CD4-positive, CD25-positive, alpha-beta regulatory T cell (primary cell): ENCODE measurements at regions not wholly inside any gene's neighbourhood (a gene's known extent, or its start where the extent isn't known, plus 50 kb on each side); places are given as distances from the start of the nearest gene placed in this dataset.

Experiments used
- ATAC-seq, 2 donors: fragments of 150-1000 bp; cut with Tn5 transposase; one replicate each; pipeline ENCODE4 v1.10.0; 2021; ENCODE audit warnings: low read depth in 2 of 2, moderate number of reproducible peaks in 2 of 2, moderate library complexity in 1 of 2
- DNase-seq, 3 donors: peaks; one replicate each; pipeline versions ENCODE4 v3.0.0 to v3.0.0-alpha.2; 2012 to 2022; ENCODE audit warnings: mixed read lengths in 1 of 3
- H3K27ac ChIP-seq: one replicate; pipeline ENCODE4 v1.7.0; 2013; ENCODE audit warnings: mild to moderate bottlenecking, low read length; ENCODE audit not compliant: insufficient read depth, poor library complexity, severe bottlenecking
- H3K27me3 ChIP-seq: one replicate; pipeline ENCODE4 v1.7.0; 2013; ENCODE audit warnings: low read length; ENCODE audit not compliant: control insufficient read depth, insufficient read depth
- H3K36me3 ChIP-seq: one replicate; pipeline ENCODE4 v1.7.0; 2013; ENCODE audit warnings: mild to moderate bottlenecking, low read length, moderate library complexity; ENCODE audit not compliant: control insufficient read depth, insufficient read depth
- H3K4me1 ChIP-seq: 2 replicates; pipeline ENCODE4 v1.7.0; 2013; ENCODE audit warnings: mild to moderate bottlenecking, low read length; ENCODE audit not compliant: insufficient read depth, control insufficient read depth, poor library complexity, severe bottlenecking
- H3K4me3 ChIP-seq: one replicate; pipeline ENCODE4 v1.7.0; 2013; ENCODE audit warnings: low read depth, mild to moderate bottlenecking, low read length, moderate library complexity
- H3K9me3 ChIP-seq, 2 experiments: 1 replicate in 1 of 2; 2 replicates in 1 of 2; pipeline ENCODE4 v1.7.0; 2013; ENCODE audit warnings: low read length in 2 of 2, mild to moderate bottlenecking in 1 of 2, moderate library complexity in 1 of 2; ENCODE audit not compliant: control insufficient read depth in 2 of 2
- H3K27ac Mint-ChIP-seq, 3 donors: one replicate each; pipeline ENCODE4 v1.8.0; 2020 to 2022; ENCODE audit warnings: mild to moderate bottlenecking in 3 of 3, mixed read lengths in 3 of 3, moderate library complexity in 2 of 3
- H3K27me3 Mint-ChIP-seq: one replicate; pipeline ENCODE4 v1.8.0; 2022; ENCODE audit warnings: mild to moderate bottlenecking, mixed read lengths
- H3K36me3 Mint-ChIP-seq: one replicate; pipeline ENCODE4 v1.8.0; 2020; ENCODE audit warnings: mixed read lengths
- H3K4me1 Mint-ChIP-seq, 4 donors: one replicate each; pipeline ENCODE4 v1.8.0; 2020 to 2022; ENCODE audit warnings: mixed read lengths in 4 of 4, mild to moderate bottlenecking in 1 of 4
- H3K4me3 Mint-ChIP-seq, 4 donors: one replicate each; pipeline ENCODE4 v1.8.0; 2020 to 2022; ENCODE audit warnings: mild to moderate bottlenecking in 4 of 4, mixed read lengths in 4 of 4, moderate library complexity in 3 of 4
- H3K9me3 Mint-ChIP-seq, 7 donors: one replicate each; pipeline ENCODE4 v1.8.0; 2020 to 2022; ENCODE audit warnings: mixed read lengths in 7 of 7, mild to moderate bottlenecking in 3 of 7, moderate library complexity in 2 of 7

GRCh38 chr13:38618336-38618735 lies 68.5 kb upstream of the FREM2 start:
- H3K4me3 ChIP-seq: no peak overlapping the region
- no peaks in the 10 kb centered on the region for H3K36me3 Mint-ChIP-seq
- ATAC-seq (no peak), DNase-seq (no peak)
- H3K27me3 Mint-ChIP-seq: peaks cover 6% of the 10 kb centered on the region
- no peak overlapping the region for H3K27ac Mint-ChIP-seq
- H3K36me3 ChIP-seq: no peaks in the 10 kb centered on the region
- H3K9me3 ChIP-seq: no peaks in the 10 kb centered on the region
- H3K27ac ChIP-seq: no peak overlapping the region
- no peaks in the 10 kb centered on the region for H3K9me3 Mint-ChIP-seq
- no peak overlapping the region for H3K4me3 Mint-ChIP-seq
- no peaks in the 10 kb centered on the region for H3K27me3 ChIP-seq
- no peaks in the 10 kb centered on the region for H3K4me1 ChIP-seq
- H3K4me1 Mint-ChIP-seq: no peaks in the 10 kb centered on the region

GRCh38 chr13:38618881-38619280 lies 68.0 kb upstream of the FREM2 start:
- H3K9me3 Mint-ChIP-seq: no peaks in the 10 kb centered on the region
- no peak overlapping the region for H3K27ac Mint-ChIP-seq
- DNase-seq (no peak), ATAC-seq (no peak)
- no peak overlapping the region for H3K4me3 ChIP-seq
- H3K36me3 ChIP-seq: no peaks in the 10 kb centered on the region
- peaks cover 6% of the 10 kb centered on the region for H3K27me3 Mint-ChIP-seq
- no peaks in the 10 kb centered on the region for H3K4me1 Mint-ChIP-seq
- H3K36me3 Mint-ChIP-seq: no peaks in the 10 kb centered on the region
- H3K27ac ChIP-seq: no peak overlapping the region
- no peaks in the 10 kb centered on the region for H3K27me3 ChIP-seq
- no peaks in the 10 kb centered on the region for H3K4me1 ChIP-seq
- H3K4me3 Mint-ChIP-seq: no peak overlapping the region
- no peaks in the 10 kb centered on the region for H3K9me3 ChIP-seq

- Mint-ChIP-seq H3K9me3 (no peaks in the 10 kb centered on the region), H3K36me3 (no peaks in the 10 kb centered on the region), H3K4me3 (no peak overlapping the region), H3K27ac (no peak overlapping the region), H3K27me3 (peaks cover 6% of the 10 kb centered on the region), H3K4me1 (no peaks in the 10 kb centered on the region)
- DNase-seq: no peak
- no peak for ATAC-seq
- no peaks in the 10 kb centered on the region for H3K9me3 ChIP-seq
- no peaks in the 10 kb centered on the region for H3K36me3 ChIP-seq
- no peak overlapping the region for H3K4me3 ChIP-seq
- no peaks in the 10 kb centered on the region for H3K27me3 ChIP-seq
- H3K27ac ChIP-seq: no peak overlapping the region
- H3K4me1 ChIP-seq: no peaks in the 10 kb centered on the region
Measured at GRCh38 chr13:38620876-38621275, 66.0 kb upstream of the FREM2 start.

DNA sequence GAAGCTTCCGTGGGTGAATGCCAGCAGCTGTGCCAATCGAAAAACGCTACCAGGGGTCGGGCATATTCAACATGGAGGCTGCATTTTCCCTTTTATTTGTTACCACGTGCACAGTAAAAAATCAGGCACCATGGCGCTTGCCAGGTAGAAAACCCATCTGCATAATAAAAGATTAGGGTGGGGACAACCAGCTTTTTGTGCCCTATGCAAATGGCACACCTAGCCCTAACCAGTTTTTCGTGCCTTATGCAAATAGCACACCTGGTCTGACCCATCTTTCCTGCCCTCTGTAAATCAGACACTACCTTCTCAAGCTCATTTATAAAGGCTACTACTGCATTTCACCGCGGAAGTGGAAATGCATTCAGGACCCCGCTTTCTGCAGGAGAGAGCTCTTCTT lies 62.1 kb upstream of the FREM2 start:
- no peak overlapping the region for H3K27ac Mint-ChIP-seq
- H3K9me3 Mint-ChIP-seq: no peaks in the 10 kb centered on the region
- no peak overlapping the region for H3K4me3 ChIP-seq
- ATAC-seq: no peak
- no peak overlapping the region for H3K27ac ChIP-seq
- no peak for DNase-seq
- no peak overlapping the region for H3K4me3 Mint-ChIP-seq
- H3K36me3 Mint-ChIP-seq: no peaks in the 10 kb centered on the region
- no peaks in the 10 kb centered on the region for H3K36me3 ChIP-seq
- H3K27me3 Mint-ChIP-seq: peaks cover 4% of the 10 kb centered on the region
- no peaks in the 10 kb centered on the region for H3K4me1 Mint-ChIP-seq
- no peaks in the 10 kb centered on the region for H3K9me3 ChIP-seq
- H3K27me3 ChIP-seq: no peaks in the 10 kb centered on the region
- no peaks in the 10 kb centered on the region for H3K4me1 ChIP-seq

DNA sequence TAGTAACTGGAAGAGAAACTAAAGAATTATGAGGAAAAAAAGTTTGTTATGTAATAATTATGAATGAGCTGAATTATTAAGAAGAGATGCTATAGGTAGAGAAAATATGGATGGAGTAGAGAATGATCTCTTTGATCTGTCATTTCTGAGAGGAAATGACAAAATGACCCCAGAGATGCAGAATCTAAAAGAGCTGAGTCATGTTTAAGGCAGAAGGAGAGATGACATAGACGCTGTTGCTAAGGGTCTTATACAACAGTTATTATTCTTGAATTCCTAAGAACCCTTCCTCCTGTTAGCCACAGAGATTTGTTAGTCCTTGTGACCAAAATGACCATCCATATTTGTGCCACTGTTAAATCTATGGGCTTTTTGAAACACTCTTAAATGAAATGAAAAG lies 58.3 kb upstream of the FREM2 start:
- Mint-ChIP-seq H3K4me3 (no peak overlapping the region), H3K4me1 (no peaks in the 10 kb centered on the region), H3K36me3 (no peaks in the 10 kb centered on the region), H3K9me3 (no peaks in the 10 kb centered on the region), H3K27me3 (no peaks in the 10 kb centered on the region), H3K27ac (no peak overlapping the region)
- DNase-seq (no peak), ATAC-seq (no peak)
- Histone ChIP-seq H3K9me3 (no peaks in the 10 kb centered on the region), H3K36me3 (no peaks in the 10 kb centered on the region), H3K27ac (no peak overlapping the region), H3K4me1 (no peaks in the 10 kb centered on the region), H3K27me3 (no peaks in the 10 kb centered on the region), H3K4me3 (no peak overlapping the region)

GRCh38 chr13:38630780-38631179 lies 56.1 kb upstream of the FREM2 start:
- H3K27me3 ChIP-seq: no peaks in the 10 kb centered on the region
- no peak overlapping the region for H3K27ac Mint-ChIP-seq
- H3K4me3 Mint-ChIP-seq: no peak overlapping the region
- ATAC-seq (no peak), DNase-seq (no peak)
- no peak overlapping the region for H3K27ac ChIP-seq
- H3K4me1 Mint-ChIP-seq: no peaks in the 10 kb centered on the region
- H3K9me3 Mint-ChIP-seq: no peaks in the 10 kb centered on the region
- H3K9me3 ChIP-seq: no peaks in the 10 kb centered on the region
- no peaks in the 10 kb centered on the region for H3K36me3 Mint-ChIP-seq
- H3K36me3 ChIP-seq: no peaks in the 10 kb centered on the region
- no peaks in the 10 kb centered on the region for H3K4me1 ChIP-seq
- H3K4me3 ChIP-seq: no peak overlapping the region
- H3K27me3 Mint-ChIP-seq: no peaks in the 10 kb centered on the region

GRCh38 chr13:38635030-38635429 lies 51.8 kb upstream of the FREM2 start:
- Histone ChIP-seq H3K9me3 (no peaks in the 10 kb centered on the region), H3K4me3 (no peak overlapping the region), H3K4me1 (no peaks in the 10 kb centered on the region), H3K27me3 (no peaks in the 10 kb centered on the region), H3K27ac (no peak overlapping the region), H3K36me3 (no peaks in the 10 kb centered on the region)
- no peaks in the 10 kb centered on the region for H3K9me3 Mint-ChIP-seq
- H3K27me3 Mint-ChIP-seq: no peaks in the 10 kb centered on the region
- no peak overlapping the region for H3K4me3 Mint-ChIP-seq
- no peaks in the 10 kb centered on the region for H3K4me1 Mint-ChIP-seq
- H3K27ac Mint-ChIP-seq: no peak overlapping the region
- ATAC-seq (no peak), DNase-seq (no peak)
- H3K36me3 Mint-ChIP-seq: no peaks in the 10 kb centered on the region

DNA sequence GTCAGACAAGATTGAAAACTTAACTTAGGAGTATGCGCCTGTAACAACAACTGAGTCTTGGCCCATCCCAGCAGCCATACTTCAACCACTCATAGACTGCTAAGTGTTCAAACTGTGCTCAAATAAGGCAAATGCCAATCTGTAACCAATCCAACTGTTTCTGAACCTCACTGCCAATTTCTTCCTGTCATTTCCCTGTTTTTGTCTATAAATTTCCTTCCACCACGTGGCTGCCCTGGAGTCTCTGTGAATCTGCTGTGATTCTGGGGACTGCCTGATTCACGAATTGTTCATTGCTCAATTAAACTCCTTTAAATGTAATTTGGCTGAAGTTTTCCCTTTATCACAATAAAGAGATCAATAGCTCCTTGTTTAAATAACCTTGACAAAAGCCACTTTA lies 50.8 kb upstream of the FREM2 start:
- ATAC-seq (no peak), DNase-seq (no peak)
- Mint-ChIP-seq H3K4me3 (no peak overlapping the region), H3K36me3 (no peaks in the 10 kb centered on the region), H3K4me1 (no peaks in the 10 kb centered on the region), H3K27me3 (no peaks in the 10 kb centered on the region), H3K9me3 (peaks cover 0 to 2% (median 0%) of the 10 kb centered on the region in 7 donors), H3K27ac (no peak overlapping the region)
- Histone ChIP-seq H3K9me3 (no peaks in the 10 kb centered on the region), H3K36me3 (no peaks in the 10 kb centered on the region), H3K4me1 (no peaks in the 10 kb centered on the region), H3K27ac (no peak overlapping the region), H3K27me3 (no peaks in the 10 kb centered on the region), H3K4me3 (no peak overlapping the region)
